GM23248 (cell line): ENCODE measurements at regions not wholly inside any gene's neighbourhood (a gene's known extent, or its start where the extent isn't known, plus 50 kb on each side); places are given as distances from the start of the nearest gene placed in this dataset.
"Not testable (repeated sequence)": the region's sequence is repeated elsewhere in the genome, so short reads cannot be mapped to it uniquely, and the experiment has no call there.

Experiments
- DNase-seq: peaks from one replicate; pipeline ENCODE4 v3.0.0-alpha.2; 2015
- H2AFZ ChIP-seq: fragments of 200-600 bp; sonication (generic); 2 replicates; pipeline ENCODE4 v1.6.1; 2016; ENCODE audit warnings: antibody characterized with exemption
- H3F3A ChIP-seq: fragments of 200-600 bp; sonication (generic); 2 replicates; pipeline ENCODE4 v1.6.1; 2016; ENCODE audit warnings: mild to moderate bottlenecking, antibody characterized with exemption, mixed run types; ENCODE audit not compliant: insufficient read depth
- H3K27ac ChIP-seq: fragments of 200-600 bp; sonication (generic); 2 replicates; pipeline ENCODE4 v1.5.1; 2016; ENCODE audit warnings: mild to moderate bottlenecking
- H3K27me3 ChIP-seq: fragments of 200-600 bp; sonication (generic); replicated peaks from 2 replicates; pipeline ENCODE4 v1.6.1; 2016; ENCODE audit warnings: mild to moderate bottlenecking; ENCODE audit not compliant: insufficient read depth
- H3K36me3 ChIP-seq: fragments of 200-600 bp; sonication (generic); 2 replicates; pipeline ENCODE4 v1.6.1; 2016; ENCODE audit warnings: low read depth, mild to moderate bottlenecking
- H3K4me1 ChIP-seq: fragments of 200-600 bp; sonication (generic); 2 replicates; pipeline ENCODE4 v1.6.1; 2016; ENCODE audit warnings: mild to moderate bottlenecking; ENCODE audit not compliant: insufficient read depth
- H3K4me2 ChIP-seq: fragments of 200-600 bp; sonication (generic); one replicate; pipeline ENCODE4 v1.6.1; 2016; ENCODE audit warnings: mild to moderate bottlenecking; ENCODE audit not compliant: unreplicated experiment
- H3K4me3 ChIP-seq: fragments of 200-600 bp; sonication (generic); 2 replicates; pipeline ENCODE4 v1.5.1; 2016; ENCODE audit warnings: mild to moderate bottlenecking
- H3K79me2 ChIP-seq: fragments of 200-600 bp; sonication (generic); 2 replicates; pipeline ENCODE4 v1.6.1; 2016; ENCODE audit warnings: mild to moderate bottlenecking; ENCODE audit not compliant: insufficient read depth
- H3K9ac ChIP-seq: fragments of 200-600 bp; sonication (generic); 2 replicates; pipeline ENCODE4 v1.6.1; 2016; ENCODE audit warnings: mild to moderate bottlenecking
- H3K9me2 ChIP-seq: fragments of 200-600 bp; sonication (generic); 2 replicates; pipeline ENCODE4 v1.6.1; 2016; ENCODE audit warnings: mixed run types, mild to moderate bottlenecking, moderate library complexity; ENCODE audit not compliant: insufficient read depth
- H3K9me3 ChIP-seq: fragments of 200-600 bp; sonication (generic); one replicate; pipeline ENCODE4 v1.6.1; 2017; ENCODE audit warnings: low read depth
- H4K20me1 ChIP-seq: fragments of 200-600 bp; sonication (generic); 2 replicates; pipeline ENCODE4 v1.6.0; 2016; ENCODE audit not compliant: insufficient read depth
- EZH2 ChIP-seq: fragments of 200-600 bp; sonication (generic); IDR thresholded peaks from 2 replicates; pipeline ENCODE4 v1.6.1; 2018; ENCODE audit warnings: antibody characterized with exemption, mild to moderate bottlenecking; ENCODE audit not compliant: insufficient read depth, poor library complexity, severe bottlenecking
- EZH2phosphoT487 ChIP-seq: fragments of 200-600 bp; sonication (generic); IDR thresholded peaks from 2 replicates; pipeline ENCODE4 v1.6.1; 2018; ENCODE audit warnings: antibody characterized with exemption, moderate library complexity, mild to moderate bottlenecking, low read depth; ENCODE audit not compliant: insufficient read depth
- WGBS, 2 experiments: methylation state at CpG; one replicate each; pipeline ENCODE4 v1.1.6; 2015 to 2017; ENCODE audit warnings: low lambda C conversion rate in 2 of 2, low coverage in 1 of 2; ENCODE audit errors: missing lambda C conversion rate in 2 of 2; 5-methylcytosine and 5-hydroxymethylcytosine counted together
- in situ Hi-C: fragments of 300-500 bp; cut with MboI; formaldehyde crosslinking; loops from 2 replicates; pipeline ENCODE4 v1.15.0; 2020

GRCh38 chrX:134045372-134045771 lies 60.0 kb upstream of the GPC3 start:
- H3K36me3 ChIP-seq, DNase-seq, H3K4me3 ChIP-seq, H3K4me2 ChIP-seq, H3F3A ChIP-seq, in situ Hi-C loops, H3K9ac ChIP-seq, H3K4me1 ChIP-seq, H3K27ac ChIP-seq, H3K9me2 ChIP-seq, H3K27me3 ChIP-seq, H4K20me1 ChIP-seq, H3K79me2 ChIP-seq, H2AFZ ChIP-seq, H3K9me3 ChIP-seq: not testable (repeated sequence)
- WGBS, 2 experiments: 14 to 21% methylated on average over 3 of the region's 3 CpGs

- H3K79me2 ChIP-seq, H3K9me2 ChIP-seq, in situ Hi-C loops, DNase-seq, H3K4me1 ChIP-seq, H3F3A ChIP-seq, H3K9ac ChIP-seq, H3K4me3 ChIP-seq, H3K27me3 ChIP-seq, H2AFZ ChIP-seq, H4K20me1 ChIP-seq, H3K36me3 ChIP-seq, H3K27ac ChIP-seq, H3K9me3 ChIP-seq, H3K4me2 ChIP-seq: not testable (repeated sequence)
- 58 to 64% methylated on average over 3 of the region's 3 CpGs for WGBS, 2 experiments
Observed at GRCh38 chrX:134067107-134067506, 81.7 kb upstream of the GPC3 start.

GRCh38 chrX:134071899-134072298 lies 86.5 kb upstream of the GPC3 start:
- WGBS, 2 experiments: 22 to 31% methylated on average over 6 of the region's 6 CpGs
- H3K4me1 ChIP-seq, H3K27ac ChIP-seq, H3K27me3 ChIP-seq, H2AFZ ChIP-seq, H3K4me2 ChIP-seq, H3K4me3 ChIP-seq, H3K9me3 ChIP-seq, H3F3A ChIP-seq, H3K36me3 ChIP-seq, in situ Hi-C loops, DNase-seq, H3K79me2 ChIP-seq, H3K9ac ChIP-seq, H3K9me2 ChIP-seq, H4K20me1 ChIP-seq: not testable (repeated sequence)

- no peaks in the 10 kb centered on the region for H3K36me3 ChIP-seq
- no peaks in the 10 kb centered on the region for H3K9me2 ChIP-seq
- H3K9me3 ChIP-seq: no peaks in the 10 kb centered on the region
- in situ Hi-C loops: no loop called here
- no peak overlapping the region for H3K4me2 ChIP-seq
- no peak for TF ChIP-seq EZH2
- TF ChIP-seq EZH2phosphoT487: no peak
- H3K4me3 ChIP-seq: no peak overlapping the region
- H4K20me1 ChIP-seq: no peaks in the 10 kb centered on the region
- no peaks in the 10 kb centered on the region for H3K27me3 ChIP-seq
- no peak overlapping the region for H3K9ac ChIP-seq
- no peaks in the 10 kb centered on the region for H3F3A ChIP-seq
- no peak overlapping the region for H2AFZ ChIP-seq
- H3K79me2 ChIP-seq: no peaks in the 10 kb centered on the region
- no peak overlapping the region for H3K27ac ChIP-seq
- no peak for DNase-seq
- no peaks in the 10 kb centered on the region for H3K4me1 ChIP-seq
- WGBS, 2 experiments: 8 to 16% methylated on average over 2 of the region's 2 CpGs
Observed at GRCh38 chrX:134073341-134073740, 87.9 kb upstream of the GPC3 start.

GRCh38 chrX:134074151-134074550 lies 88.8 kb upstream of the GPC3 start:
- no peaks in the 10 kb centered on the region for H3F3A ChIP-seq
- H3K4me1 ChIP-seq: no peaks in the 10 kb centered on the region
- H3K27me3 ChIP-seq: no peaks in the 10 kb centered on the region
- H3K27ac ChIP-seq: no peak overlapping the region
- no peaks in the 10 kb centered on the region for H4K20me1 ChIP-seq
- DNase-seq: no peak
- H3K9ac ChIP-seq: no peak overlapping the region
- H3K36me3 ChIP-seq: no peaks in the 10 kb centered on the region
- H3K4me3 ChIP-seq: no peak overlapping the region
- H3K9me2 ChIP-seq: no peaks in the 10 kb centered on the region
- TF ChIP-seq EZH2 (no peak), EZH2phosphoT487 (no peak)
- H3K79me2 ChIP-seq: no peaks in the 10 kb centered on the region
- WGBS, 2 experiments: 5 to 30% methylated on average over 3 of the region's 3 CpGs
- in situ Hi-C loops: no loop called here
- no peaks in the 10 kb centered on the region for H3K9me3 ChIP-seq
- H2AFZ ChIP-seq: no peak overlapping the region
- H3K4me2 ChIP-seq: no peak overlapping the region
